Activated naive CD4-positive, alpha-beta T cell treated with anti-CD3 and anti-CD28 coated beads, Interleukin-2, amount 10 ng/mL, durations not matched to agents 7 days and 5 days (primary cell): ENCODE measurements at regions not wholly inside any gene's neighbourhood (a gene's known extent, or its start where the extent isn't known, plus 50 kb on each side); places are given as distances from the start of the nearest gene placed in this dataset.

Source experiments
- CTCF ChIA-PET: fragments of 350-600 bp; sonication (Branson Sonifier 250); formaldehyde crosslinking; loops from one replicate; lab custom pipeline; 2021; ENCODE audit warnings: antibody characterized with exemption; lab: Charles Lee
- DNase-seq: peaks from one replicate; pipeline ENCODE4 v3.0.0-alpha.2; 2020
- H3K27ac Mint-ChIP-seq: one replicate; pipeline ENCODE4 v1.8.0; 2021; ENCODE audit warnings: mild to moderate bottlenecking, moderate library complexity, mixed read lengths
- H3K27me3 Mint-ChIP-seq: one replicate; pipeline ENCODE4 v1.8.0; 2021; ENCODE audit warnings: mild to moderate bottlenecking, mixed read lengths
- H3K36me3 Mint-ChIP-seq: one replicate; pipeline ENCODE4 v1.8.0; 2021; ENCODE audit warnings: mixed read lengths
- H3K4me1 Mint-ChIP-seq: one replicate; pipeline ENCODE4 v1.8.0; 2021; ENCODE audit warnings: mixed read lengths
- H3K4me3 Mint-ChIP-seq: one replicate; pipeline ENCODE4 v1.8.0; 2021; ENCODE audit warnings: mild to moderate bottlenecking, moderate library complexity, mixed read lengths
- H3K9me3 Mint-ChIP-seq: one replicate; pipeline ENCODE4 v1.8.0; 2021; ENCODE audit warnings: mixed read lengths

DNA sequence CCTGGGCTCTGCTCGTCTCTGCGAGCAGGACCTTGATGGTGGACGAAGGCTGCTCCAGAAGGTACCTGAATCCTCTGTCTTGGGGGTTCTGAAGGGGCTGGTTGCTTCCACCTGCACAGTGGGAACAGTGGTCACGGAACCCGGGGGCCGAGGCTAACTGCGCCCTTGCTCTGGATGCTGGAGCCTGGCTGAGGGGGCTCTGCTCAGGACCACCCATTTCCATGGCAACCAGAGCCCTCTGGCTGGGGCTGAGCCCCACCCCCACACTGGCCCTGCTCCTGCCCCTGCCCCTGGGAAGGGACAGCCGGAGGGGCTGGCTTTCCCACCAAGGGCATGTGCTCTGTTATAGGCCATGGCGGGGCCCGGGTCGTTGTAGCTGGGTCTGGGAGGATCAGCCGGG, 462.3 kb downstream of the PTPRU start:
- H3K9me3 Mint-ChIP-seq = no peaks in the 10 kb centered on the region
- no peak overlapping the region for H3K4me3 Mint-ChIP-seq
- CTCF ChIA-PET = no interaction called here
- H3K27ac Mint-ChIP-seq = no peak overlapping the region
- H3K36me3 Mint-ChIP-seq = no peaks in the 10 kb centered on the region
- DNase-seq = no peak
- H3K27me3 Mint-ChIP-seq = peaks cover 20% of the 10 kb centered on the region
- H3K4me1 Mint-ChIP-seq = no peaks in the 10 kb centered on the region

- no peaks in the 10 kb centered on the region for H3K9me3 Mint-ChIP-seq
- H3K27ac Mint-ChIP-seq = no peak overlapping the region
- DNase-seq = no peak
- CTCF ChIA-PET = interaction anchor here (0.8 kb wide), 1 partner anchor 11 kb away, joined by 3 read pairs; no protein-coding TSS in a partner anchor
- H3K36me3 Mint-ChIP-seq = no peaks in the 10 kb centered on the region
- H3K4me1 Mint-ChIP-seq = no peaks in the 10 kb centered on the region
- H3K27me3 Mint-ChIP-seq = peaks cover 14% of the 10 kb centered on the region
- no peak overlapping the region for H3K4me3 Mint-ChIP-seq
Observed at GRCh38 chr1:29698033-29698432, 461.7 kb downstream of the PTPRU start.

DNA sequence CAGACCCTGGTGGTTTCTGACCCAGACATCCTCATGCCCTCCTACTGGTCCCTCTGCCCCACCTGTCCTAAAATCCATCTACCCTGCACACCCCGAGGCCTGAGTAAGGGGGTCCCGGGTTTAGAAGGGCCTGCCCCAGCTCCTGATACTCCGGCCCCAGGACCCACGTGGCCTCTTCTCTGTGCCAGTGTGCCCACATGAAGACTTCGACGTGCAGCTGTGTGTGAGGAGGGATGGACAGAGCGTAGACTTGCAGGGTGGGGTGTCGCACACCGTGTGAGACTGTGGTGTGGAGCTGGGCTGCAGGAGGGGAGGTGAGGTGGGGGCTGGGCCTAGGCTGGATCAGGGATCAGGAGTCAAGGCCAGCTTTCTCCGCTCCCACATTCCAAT, 461.1 kb downstream of the PTPRU start:
- Mint-ChIP-seq H3K36me3 (no peaks in the 10 kb centered on the region), H3K27ac (no peak overlapping the region), H3K27me3 (peaks cover 8% of the 10 kb centered on the region), H3K9me3 (no peaks in the 10 kb centered on the region), H3K4me1 (no peaks in the 10 kb centered on the region), H3K4me3 (no peak overlapping the region)
- no peak for DNase-seq
- CTCF ChIA-PET = interaction anchor here (0.8 kb wide), 1 partner anchor 11 kb away, joined by 3 read pairs; no protein-coding TSS in a partner anchor

- no peaks in the 10 kb centered on the region for H3K9me3 Mint-ChIP-seq
- H3K36me3 Mint-ChIP-seq = no peaks in the 10 kb centered on the region
- DNase-seq = no peak
- CTCF ChIA-PET = interaction anchor here (0.8 kb wide), 1 partner anchor 12 kb away, joined by 3 read pairs; no protein-coding TSS in a partner anchor
- H3K27ac Mint-ChIP-seq = no peak overlapping the region
- H3K27me3 Mint-ChIP-seq = peaks cover 4% of the 10 kb centered on the region
- H3K4me1 Mint-ChIP-seq = no peaks in the 10 kb centered on the region
- H3K4me3 Mint-ChIP-seq = no peak overlapping the region
Observed at GRCh38 chr1:29696656-29697390, 460.5 kb downstream of the PTPRU start.

DNA sequence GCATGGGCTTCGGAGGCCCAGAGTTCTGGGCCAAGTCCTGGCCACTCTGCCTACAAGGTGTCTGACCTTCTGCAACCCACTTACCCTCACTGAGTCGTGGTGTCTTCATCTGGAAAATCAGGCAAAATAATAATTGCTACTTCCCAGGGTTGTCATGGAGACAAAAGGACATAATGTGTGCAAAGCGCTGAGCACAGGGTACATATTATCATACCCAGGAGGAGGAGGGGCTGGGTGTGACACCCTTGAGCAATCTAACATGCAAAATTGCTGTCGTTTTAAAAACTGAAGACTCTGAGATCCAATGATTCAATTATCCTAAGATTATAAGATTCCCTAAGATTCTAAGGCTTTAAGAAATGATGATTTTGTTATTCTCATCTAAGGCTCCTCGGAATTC, 459.5 kb downstream of the PTPRU start:
- CTCF ChIA-PET = no interaction called here
- Mint-ChIP-seq H3K4me3 (no peak overlapping the region), H3K27me3 (peaks cover 4% of the 10 kb centered on the region), H3K27ac (no peak overlapping the region), H3K9me3 (no peaks in the 10 kb centered on the region), H3K4me1 (no peaks in the 10 kb centered on the region), H3K36me3 (no peaks in the 10 kb centered on the region)
- DNase-seq = no peak

- CTCF ChIA-PET = interaction anchor here (2.2 kb wide), 1 partner anchor 9 kb away, joined by 13 read pairs; no protein-coding TSS in a partner anchor
- no peak for DNase-seq
- Mint-ChIP-seq H3K4me1 (no peaks in the 10 kb centered on the region), H3K36me3 (no peaks in the 10 kb centered on the region), H3K4me3 (no peak overlapping the region), H3K27ac (no peak overlapping the region), H3K27me3 (peaks cover 4% of the 10 kb centered on the region), H3K9me3 (no peaks in the 10 kb centered on the region)
Observed at GRCh38 chr1:29695036-29695435, 458.7 kb downstream of the PTPRU start.

DNA sequence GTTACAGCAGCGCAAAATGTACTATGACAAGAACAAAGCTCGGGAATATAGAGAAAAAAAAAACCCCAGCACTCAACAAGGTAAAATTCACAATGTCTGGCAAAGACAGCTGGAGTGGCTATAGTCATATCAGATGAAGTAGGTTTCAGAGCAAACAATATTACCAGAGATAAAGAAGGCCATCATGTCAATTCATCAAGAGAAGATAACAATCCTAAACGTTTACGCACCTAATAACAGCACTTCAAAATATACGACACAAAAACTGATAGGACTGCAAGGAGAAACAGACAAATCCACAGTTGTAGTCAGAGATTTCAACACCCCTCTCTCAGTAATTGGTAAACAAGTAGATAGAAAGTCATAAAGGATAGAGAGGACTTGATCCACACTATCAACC, 455.2 kb downstream of the PTPRU start:
- no peak overlapping the region for H3K27ac Mint-ChIP-seq
- no peak for DNase-seq
- no peaks in the 10 kb centered on the region for H3K36me3 Mint-ChIP-seq
- peaks cover 11% of the 10 kb centered on the region for H3K27me3 Mint-ChIP-seq
- CTCF ChIA-PET = no interaction called here
- no peak overlapping the region for H3K4me3 Mint-ChIP-seq
- no peaks in the 10 kb centered on the region for H3K9me3 Mint-ChIP-seq
- peaks cover 5% of the 10 kb centered on the region for H3K4me1 Mint-ChIP-seq

DNA sequence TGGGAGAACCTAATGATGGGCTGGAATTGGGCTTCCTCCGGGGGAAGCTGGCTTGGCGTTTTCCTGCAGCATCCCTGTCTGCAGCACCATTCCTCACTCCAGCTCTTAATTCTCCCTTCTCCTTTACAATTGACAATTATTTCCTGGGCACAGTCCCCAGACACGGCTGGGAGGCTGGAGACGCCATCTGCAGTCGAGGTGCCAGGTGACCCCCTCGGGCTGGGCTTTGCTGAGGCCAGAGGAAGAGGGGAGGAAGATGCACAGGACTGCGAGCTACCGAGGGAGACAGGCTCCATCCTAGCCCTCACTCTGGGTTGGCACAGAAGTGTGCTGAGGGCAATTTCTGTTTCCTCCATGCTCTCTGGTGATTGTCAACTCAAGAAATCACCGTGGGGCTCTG, 453.8 kb downstream of the PTPRU start:
- Mint-ChIP-seq H3K4me3 (no peak overlapping the region), H3K27ac (no peak overlapping the region), H3K27me3 (peaks cover 12% of the 10 kb centered on the region), H3K9me3 (no peaks in the 10 kb centered on the region), H3K36me3 (no peaks in the 10 kb centered on the region), H3K4me1 (peaks cover 5% of the 10 kb centered on the region)
- DNase-seq = no peak
- CTCF ChIA-PET = interaction anchor here (3.3 to 4.2 kb wide), 2 partner anchors 13 to 18 kb away, joined by 16 to 17 read pairs; no protein-coding TSS in a partner anchor

GRCh38 chr1:29689372-29690030, 453.2 kb downstream of the PTPRU start:
- no peaks in the 10 kb centered on the region for H3K36me3 Mint-ChIP-seq
- peaks cover 12% of the 10 kb centered on the region for H3K27me3 Mint-ChIP-seq
- CTCF ChIA-PET = interaction anchor here (0.9 to 4.2 kb wide), 4 partner anchors 14 to 691 kb away, joined by 3 to 17 read pairs (median 10); no protein-coding TSS in a partner anchor
- no peak overlapping the region for H3K27ac Mint-ChIP-seq
- DNase-seq = no peak
- H3K4me3 Mint-ChIP-seq = no peak overlapping the region
- H3K4me1 Mint-ChIP-seq = peaks cover 5% of the 10 kb centered on the region
- no peaks in the 10 kb centered on the region for H3K9me3 Mint-ChIP-seq

- Mint-ChIP-seq H3K4me3 (no peak overlapping the region), H3K36me3 (no peaks in the 10 kb centered on the region), H3K4me1 (peaks cover 5% of the 10 kb centered on the region), H3K27ac (no peak overlapping the region), H3K27me3 (peaks cover 12% of the 10 kb centered on the region), H3K9me3 (no peaks in the 10 kb centered on the region)
- CTCF ChIA-PET = interaction anchor here (0.9 to 4.2 kb wide), 5 partner anchors 15 to 691 kb away, joined by 3 to 17 read pairs (median 4); no protein-coding TSS in a partner anchor
- no peak for DNase-seq
Observed at GRCh38 chr1:29688471-29689365, 452.4 kb downstream of the PTPRU start.

DNA sequence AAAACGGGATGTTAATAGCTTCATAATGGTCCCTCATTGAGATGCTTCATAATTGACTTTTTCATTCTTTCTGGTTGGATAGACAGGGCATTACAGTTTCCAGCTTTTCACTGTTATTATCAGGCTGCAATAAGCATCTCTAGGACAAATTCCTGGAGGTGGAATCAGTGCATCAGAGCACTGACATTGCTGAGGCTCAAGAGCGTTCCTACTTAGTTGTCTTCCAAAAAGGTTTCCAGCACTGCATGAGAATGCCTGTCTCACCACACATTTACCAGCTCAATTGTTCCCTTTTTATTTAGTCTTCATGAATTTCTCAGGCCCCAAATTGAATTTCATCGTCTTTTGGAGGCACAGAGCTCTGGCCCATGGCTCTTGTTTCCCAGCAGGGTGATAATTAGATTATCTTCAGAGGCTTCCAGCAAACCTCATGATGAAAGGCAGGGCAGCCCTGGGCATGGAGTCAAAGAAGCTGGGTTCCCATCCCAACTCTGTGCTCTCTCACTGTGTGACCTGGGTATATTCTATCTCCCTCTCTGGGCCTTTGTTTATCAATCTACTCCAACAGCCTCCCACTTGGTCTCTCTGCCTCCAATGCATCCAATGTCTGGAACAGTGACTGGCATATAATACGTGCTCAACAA, 451.4 kb downstream of the PTPRU start:
- CTCF ChIA-PET = interaction anchor here (0.6 to 4.2 kb wide), 4 partner anchors 16 to 790 kb away, joined by 3 to 17 read pairs (median 10); no protein-coding TSS in a partner anchor
- Mint-ChIP-seq H3K27me3 (peaks cover 12% of the 10 kb centered on the region), H3K4me3 (no peak overlapping the region), H3K9me3 (no peaks in the 10 kb centered on the region), H3K36me3 (no peaks in the 10 kb centered on the region), H3K27ac (no peak overlapping the region), H3K4me1 (peaks cover 5% of the 10 kb centered on the region)
- no peak for DNase-seq

- H3K36me3 Mint-ChIP-seq = no peaks in the 10 kb centered on the region
- no peaks in the 10 kb centered on the region for H3K9me3 Mint-ChIP-seq
- no peak overlapping the region for H3K27ac Mint-ChIP-seq
- H3K27me3 Mint-ChIP-seq = peaks cover 12% of the 10 kb centered on the region
- CTCF ChIA-PET = interaction anchor here (0.6 to 4.2 kb wide), 3 partner anchors 21 to 789 kb away, joined by 3 to 17 read pairs (median 4); no protein-coding TSS in a partner anchor
- DNase-seq = no peak
- peaks cover 5% of the 10 kb centered on the region for H3K4me1 Mint-ChIP-seq
- no peak overlapping the region for H3K4me3 Mint-ChIP-seq
Observed at GRCh38 chr1:29687166-29687565, 450.8 kb downstream of the PTPRU start.
